ENCODE measurements at regions not wholly inside any gene's neighbourhood (a gene's known extent, or its start where the extent isn't known, plus 50 kb on each side); places are given as distances from the start of the nearest gene placed in this dataset.
A peak's percentile ranks its signal among the peaks of the same experiment; 100 is the strongest.

DNA sequence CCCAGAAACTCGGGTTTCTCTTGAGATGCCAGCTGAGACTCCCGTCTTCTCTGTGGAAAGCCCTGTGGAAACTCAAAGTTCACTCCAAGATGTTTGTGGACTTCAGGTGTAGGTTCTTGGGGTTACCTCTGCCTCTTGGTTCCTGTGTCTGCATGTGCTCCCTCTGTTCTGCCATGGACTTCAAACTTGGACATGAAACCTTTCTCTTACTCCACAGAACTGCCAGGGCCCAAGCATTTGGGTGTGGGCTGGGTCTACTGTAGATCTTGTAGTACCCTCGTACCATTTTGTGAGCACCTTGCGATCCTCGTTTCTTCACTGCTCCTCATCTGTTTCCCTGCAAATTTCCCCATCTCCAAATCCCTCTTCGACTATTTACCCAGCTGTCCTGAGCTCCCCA, 175.5 kb downstream of the HAUS1 start:
- H3K9me3 ChIP-seq (ENCODE audit: control extremely low read depth in 1 of 3, control insufficient read depth in 2 of 3, insufficient read depth in 1 of 3, low read length in 2 of 3): no peaks in the 10 kb centered on the region
- peaks cover 6% of the 10 kb centered on the region for H3K4me1 Mint-ChIP-seq
- no peak overlapping the region for H3K9ac ChIP-seq (ENCODE audit: low read length)
- ChIA-PET POLR2A (no interaction called here), CTCF (interaction anchor here (1.9 to 2.2 kb wide), 3 partner anchors 7 to 131 kb away, joined by 9 to 14 read pairs (median 12); a partner anchor contains a TSS)
- TF ChIP-seq EZH2 (IDR thresholded peaks at IDR 0.05; ENCODE audit: borderline replicate concordance, insufficient read depth, low read depth, low read length, poor library complexity, severe bottlenecking): no peak
- TF ChIP-seq, protein P1, sequence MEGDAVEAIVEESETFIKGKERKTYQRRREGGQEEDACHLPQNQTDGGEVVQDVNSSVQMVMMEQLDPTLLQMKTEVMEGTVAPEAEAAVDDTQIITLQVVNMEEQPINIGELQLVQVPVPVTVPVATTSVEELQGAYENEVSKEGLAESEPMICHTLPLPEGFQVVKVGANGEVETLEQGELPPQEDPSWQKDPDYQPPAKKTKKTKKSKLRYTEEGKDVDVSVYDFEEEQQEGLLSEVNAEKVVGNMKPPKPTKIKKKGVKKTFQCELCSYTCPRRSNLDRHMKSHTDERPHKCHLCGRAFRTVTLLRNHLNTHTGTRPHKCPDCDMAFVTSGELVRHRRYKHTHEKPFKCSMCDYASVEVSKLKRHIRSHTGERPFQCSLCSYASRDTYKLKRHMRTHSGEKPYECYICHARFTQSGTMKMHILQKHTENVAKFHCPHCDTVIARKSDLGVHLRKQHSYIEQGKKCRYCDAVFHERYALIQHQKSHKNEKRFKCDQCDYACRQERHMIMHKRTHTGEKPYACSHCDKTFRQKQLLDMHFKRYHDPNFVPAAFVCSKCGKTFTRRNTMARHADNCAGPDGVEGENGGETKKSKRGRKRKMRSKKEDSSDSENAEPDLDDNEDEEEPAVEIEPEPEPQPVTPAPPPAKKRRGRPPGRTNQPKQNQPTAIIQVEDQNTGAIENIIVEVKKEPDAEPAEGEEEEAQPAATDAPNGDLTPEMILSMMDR (IDR thresholded peaks at IDR 0.05): no peak
- H3K27ac Mint-ChIP-seq: no peak overlapping the region
- no peaks in the 10 kb centered on the region for H3K27me3 Mint-ChIP-seq
- no peak overlapping the region for H3K4me2 ChIP-seq (replicated peaks; ENCODE audit: low read depth, low read length, poor library complexity, severe bottlenecking)
- ATAC-seq (ENCODE audit: low read depth): no peak
- no peaks in the 10 kb centered on the region for H4K20me1 ChIP-seq (ENCODE audit: control insufficient read depth, insufficient read depth, low read length, poor library complexity, severe bottlenecking)
- H3K4me3 ChIP-seq (ENCODE audit: control extremely low read depth in 1 of 5, extremely low read depth in 1 of 5, insufficient read depth in 1 of 5, low read depth in 2 of 5, low read length in 4 of 5): no peak overlapping the region
- WGBS (ENCODE audit: insufficient coverage): 97% methylated on average over 5 of the region's 6 CpGs
- intact Hi-C loops (cut with micrococcal nuclease): no loop called here
- H3K9me3 Mint-ChIP-seq (ENCODE audit: insufficient read depth): no peaks in the 10 kb centered on the region
- no peak overlapping the region for H2AFZ ChIP-seq (ENCODE audit: insufficient read depth, low read depth, low read length, poor library complexity, severe bottlenecking)
- no peak overlapping the region for H3K4me3 Mint-ChIP-seq
- peaks cover 0 to 4% of the 10 kb centered on the region in 2 donors for H3K4me1 ChIP-seq (ENCODE audit: control insufficient read depth in 2 of 2, insufficient read depth in 2 of 2, low read length in 2 of 2)
- DNase-seq: no peak
- H3K36me3 ChIP-seq (replicated peaks in 1 of 2; ENCODE audit: control extremely low read depth in 1 of 2, control insufficient read depth in 1 of 2, extremely low read depth in 1 of 2, insufficient read depth in 2 of 2, low read length in 1 of 2): no peaks in the 10 kb centered on the region
- H3K27me3 ChIP-seq (replicated peaks in 1 of 4; ENCODE audit: control extremely low read depth in 1 of 4, control insufficient read depth in 3 of 4, insufficient read depth in 4 of 4, low read length in 3 of 4): no peaks in the 10 kb centered on the region
- no peaks in the 10 kb centered on the region for H3K79me2 ChIP-seq (ENCODE audit: control insufficient read depth, insufficient read depth, low read length)
- H3K27ac ChIP-seq (ENCODE audit: low read length in 2 of 2): no peak overlapping the region

DNA sequence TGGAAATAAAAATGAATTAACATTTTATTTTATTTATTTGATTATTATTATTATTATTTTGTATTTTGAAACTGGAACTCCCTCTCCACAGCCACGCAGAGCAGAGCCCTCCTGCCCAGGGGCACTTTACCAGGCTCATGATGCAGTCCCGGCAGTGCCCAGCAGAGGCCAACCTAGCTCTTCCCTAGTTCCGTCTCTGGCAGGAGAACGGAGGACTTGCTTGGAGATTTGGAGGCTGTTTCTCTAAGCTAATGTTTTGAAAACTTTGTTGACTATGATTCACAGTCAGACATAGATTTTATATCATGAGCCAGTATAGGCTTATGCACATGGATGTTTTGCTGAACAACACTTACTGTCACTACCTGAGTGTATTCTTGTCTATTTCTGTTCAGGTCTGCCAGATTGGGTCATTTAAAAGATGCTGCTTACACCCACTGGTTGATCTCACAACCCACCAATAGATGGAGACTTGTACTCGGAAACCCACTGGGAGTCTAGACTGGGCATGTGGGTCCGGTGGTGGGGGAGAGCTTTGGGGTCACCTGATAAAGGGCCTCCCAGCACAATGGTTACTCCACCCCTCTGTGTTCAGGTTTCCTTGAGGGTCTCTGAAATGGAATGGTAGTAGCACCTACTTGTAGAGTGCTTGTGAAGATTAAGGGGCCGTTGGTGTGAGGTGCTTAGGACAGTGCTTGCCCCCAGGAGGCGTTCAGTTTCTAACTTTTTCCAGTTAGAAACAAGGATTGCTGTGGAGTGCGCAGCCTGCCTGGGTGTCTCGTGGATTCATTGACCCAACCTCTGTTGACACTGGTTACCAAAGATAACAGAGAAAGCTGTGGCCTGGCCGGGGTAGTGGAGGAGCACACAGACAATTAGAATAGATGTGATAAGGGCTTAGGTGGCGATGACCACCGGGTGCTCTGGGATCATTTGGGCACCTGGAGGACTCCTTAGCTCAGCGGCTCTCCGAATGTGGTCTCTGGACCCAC, 177.3 kb downstream of the HAUS1 start:
- H3K79me2 ChIP-seq (ENCODE audit: control insufficient read depth, insufficient read depth, low read length): no peaks in the 10 kb centered on the region
- no peak overlapping the region for H2AFZ ChIP-seq (ENCODE audit: insufficient read depth, low read depth, low read length, poor library complexity, severe bottlenecking)
- H4K20me1 ChIP-seq (ENCODE audit: control insufficient read depth, insufficient read depth, low read length, poor library complexity, severe bottlenecking): no peaks in the 10 kb centered on the region
- no peaks in the 10 kb centered on the region for H3K27me3 ChIP-seq (replicated peaks in 1 of 4; ENCODE audit: control extremely low read depth in 1 of 4, control insufficient read depth in 3 of 4, insufficient read depth in 4 of 4, low read length in 3 of 4)
- H3K27ac ChIP-seq (ENCODE audit: low read length in 2 of 2): no peak overlapping the region
- CTCF ChIA-PET: interaction anchor here (0.6 to 3.8 kb wide), 26 partner anchors 9 to 377 kb away, joined by 3 to 31 read pairs (median 4); partner anchors contain the start of gene HAUS1
- intact Hi-C loops (cut with micrococcal nuclease): no loop called here
- no peak overlapping the region for H3K9ac ChIP-seq (ENCODE audit: low read length)
- Mint-ChIP-seq H3K9me3 (ENCODE audit: insufficient read depth) (no peaks in the 10 kb centered on the region), H3K4me1 (peaks cover 6% of the 10 kb centered on the region), H3K27ac (no peak overlapping the region), H3K4me3 (no peak overlapping the region), H3K27me3 (no peaks in the 10 kb centered on the region)
- TF ChIP-seq, protein P1 (IDR thresholded peaks at IDR 0.05): peak; percentile 93
- no peak for TF ChIP-seq EZH2 (IDR thresholded peaks at IDR 0.05; ENCODE audit: borderline replicate concordance, insufficient read depth, low read depth, low read length, poor library complexity, severe bottlenecking)
- no peaks in the 10 kb centered on the region for H3K36me3 ChIP-seq (replicated peaks in 1 of 2; ENCODE audit: control extremely low read depth in 1 of 2, control insufficient read depth in 1 of 2, extremely low read depth in 1 of 2, insufficient read depth in 2 of 2, low read length in 1 of 2)
- no peak overlapping the region for H3K4me3 ChIP-seq (ENCODE audit: control extremely low read depth in 1 of 5, extremely low read depth in 1 of 5, insufficient read depth in 1 of 5, low read depth in 2 of 5, low read length in 4 of 5)
- peak; percentile 61 for DNase-seq
- WGBS (ENCODE audit: insufficient coverage): 81% methylated on average over 9 of the region's 15 CpGs
- H3K4me1 ChIP-seq (ENCODE audit: control insufficient read depth in 2 of 2, insufficient read depth in 2 of 2, low read length in 2 of 2): peaks cover 0 to 4% of the 10 kb centered on the region in 2 donors
- POLR2A ChIA-PET: no interaction called here
- no peaks in the 10 kb centered on the region for H3K9me3 ChIP-seq (ENCODE audit: control extremely low read depth in 1 of 3, control insufficient read depth in 2 of 3, insufficient read depth in 1 of 3, low read length in 2 of 3)
- peak; percentile 87 for ATAC-seq (ENCODE audit: low read depth)
- no peak overlapping the region for H3K4me2 ChIP-seq (replicated peaks; ENCODE audit: low read depth, low read length, poor library complexity, severe bottlenecking)

Measured in B cell (primary cell).